ENCODE measurements at regions not wholly inside any gene's neighbourhood (a gene's known extent, or its start where the extent isn't known, plus 50 kb on each side); places are given as distances from the start of the nearest gene placed in this dataset.

GRCh38 chr7:81516898-81517297, 252.9 kb downstream of the HGF start:
- Histone ChIP-seq H2AFZ (ENCODE audit: low read length) (no peak overlapping the region), H3K4me2 (ENCODE audit: extremely low read depth, insufficient read depth, low read length) (peak overlapping the region; percentile 1)

GRCh38 chr7:81515009-81515408, 254.8 kb downstream of the HGF start:
- H3K27ac ChIP-seq (ENCODE audit: insufficient read depth, low read length): no peak overlapping the region
- H3K9ac ChIP-seq (ENCODE audit: insufficient read depth, low read length): no peak overlapping the region
- H3K79me2 ChIP-seq (ENCODE audit: control insufficient read depth, insufficient read depth, low read length): no peaks in the 10 kb centered on the region
- H3K4me1 ChIP-seq (ENCODE audit: control insufficient read depth, extremely low read depth, insufficient read depth, low read length): peaks cover 3% of the 10 kb centered on the region
- no peak overlapping the region for H3K4me2 ChIP-seq (ENCODE audit: extremely low read depth, insufficient read depth, low read length)
- TF ChIP-seq EZH2 (IDR thresholded peaks at IDR 0.05; ENCODE audit: low read length, missing control alignments): no peak
- no peak for TF ChIP-seq CTCF (conservative IDR thresholded peaks at IDR 0.05 in 1 of 2, IDR thresholded peaks at IDR 0.05 in 1 of 2; ENCODE audit: low read depth in 1 of 2, low read length in 2 of 2)
- peak overlapping the region; percentile 15 for H2AFZ ChIP-seq (ENCODE audit: low read length)
- no peaks in the 10 kb centered on the region for H3K36me3 ChIP-seq (ENCODE audit: control insufficient read depth, insufficient read depth, low read length)
- no peaks in the 10 kb centered on the region for H3K9me3 ChIP-seq (ENCODE audit: control insufficient read depth, insufficient read depth, low read depth, low read length)
- H4K20me1 ChIP-seq (ENCODE audit: control insufficient read depth, extremely low read depth, insufficient read depth, low read length): no peaks in the 10 kb centered on the region
- H3K27me3 ChIP-seq (ENCODE audit: control insufficient read depth, insufficient read depth, low read length): no peaks in the 10 kb centered on the region
- peak; percentile 42 to 47 for DNase-seq (ENCODE audit: low read depth in 2 of 2)
- H3K4me3 ChIP-seq (replicated peaks in 1 of 4; ENCODE audit: control extremely low read depth in 1 of 4, insufficient read depth in 1 of 4, low read depth in 3 of 4, low read length in 4 of 4): no peak overlapping the region

More at GRCh38 chr7:81516898-81517297, 252.9 kb downstream of the HGF start:
- Histone ChIP-seq H3K9ac (ENCODE audit: insufficient read depth, low read length) (no peak overlapping the region), H3K27me3 (ENCODE audit: control insufficient read depth, insufficient read depth, low read length) (no peaks in the 10 kb centered on the region), H3K4me1 (ENCODE audit: control insufficient read depth, extremely low read depth, insufficient read depth, low read length) (peaks cover 3% of the 10 kb centered on the region), H4K20me1 (ENCODE audit: control insufficient read depth, extremely low read depth, insufficient read depth, low read length) (no peaks in the 10 kb centered on the region), H3K9me3 (ENCODE audit: control insufficient read depth, insufficient read depth, low read depth, low read length) (no peaks in the 10 kb centered on the region), H3K36me3 (ENCODE audit: control insufficient read depth, insufficient read depth, low read length) (no peaks in the 10 kb centered on the region), H3K4me3 (replicated peaks in 1 of 4; ENCODE audit: control extremely low read depth in 1 of 4, insufficient read depth in 1 of 4, low read depth in 3 of 4, low read length in 4 of 4) (no peak overlapping the region), H3K79me2 (ENCODE audit: control insufficient read depth, insufficient read depth, low read length) (no peaks in the 10 kb centered on the region), H3K27ac (ENCODE audit: insufficient read depth, low read length) (no peak overlapping the region)
- TF ChIP-seq CTCF (conservative IDR thresholded peaks at IDR 0.05 in 1 of 2, IDR thresholded peaks at IDR 0.05 in 1 of 2; ENCODE audit: low read depth in 1 of 2, low read length in 2 of 2): no peak
- DNase-seq (ENCODE audit: low read depth in 2 of 2): no peak

GRCh38 chr7:81514546-81514945, 255.3 kb downstream of the HGF start:
- TF ChIP-seq CTCF (conservative IDR thresholded peaks at IDR 0.05 in 1 of 2, IDR thresholded peaks at IDR 0.05 in 1 of 2; ENCODE audit: low read depth in 1 of 2, low read length in 2 of 2) (no peak), EZH2 (IDR thresholded peaks at IDR 0.05; ENCODE audit: low read length, missing control alignments) (no peak)
- Histone ChIP-seq H3K27ac (ENCODE audit: insufficient read depth, low read length) (no peak overlapping the region), H4K20me1 (ENCODE audit: control insufficient read depth, extremely low read depth, insufficient read depth, low read length) (no peaks in the 10 kb centered on the region), H3K4me2 (ENCODE audit: extremely low read depth, insufficient read depth, low read length) (no peak overlapping the region), H3K9ac (ENCODE audit: insufficient read depth, low read length) (no peak overlapping the region), H3K27me3 (ENCODE audit: control insufficient read depth, insufficient read depth, low read length) (no peaks in the 10 kb centered on the region), H3K79me2 (ENCODE audit: control insufficient read depth, insufficient read depth, low read length) (no peaks in the 10 kb centered on the region), H3K4me3 (replicated peaks in 1 of 4; ENCODE audit: control extremely low read depth in 1 of 4, insufficient read depth in 1 of 4, low read depth in 3 of 4, low read length in 4 of 4) (no peak overlapping the region), H3K36me3 (ENCODE audit: control insufficient read depth, insufficient read depth, low read length) (no peaks in the 10 kb centered on the region), H3K9me3 (ENCODE audit: control insufficient read depth, insufficient read depth, low read depth, low read length) (no peaks in the 10 kb centered on the region), H2AFZ (ENCODE audit: low read length) (no peak overlapping the region), H3K4me1 (ENCODE audit: control insufficient read depth, extremely low read depth, insufficient read depth, low read length) (peaks cover 3% of the 10 kb centered on the region)
- no peak for DNase-seq (ENCODE audit: low read depth in 2 of 2)

Measured in fibroblast of lung (primary cell).